Heart right ventricle (tissue), 16 donors: ENCODE measurements at regions not wholly inside any gene's neighbourhood (a gene's known extent, or its start where the extent isn't known, plus 50 kb on each side); places are given as distances from the start of the nearest gene placed in this dataset.

Experiments
- ATAC-seq, 8 donors: fragments of 200-7000 bp; cut with Tn5 transposase; one replicate each; pipeline ENCODE4 v1.9.1; 2020; ENCODE audit warnings: mild to moderate bottlenecking in 8 of 8, moderate library complexity in 8 of 8, moderate number of reproducible peaks in 1 of 8
- DNase-seq, 2 donors: peaks; one replicate each; pipeline ENCODE4 v3.0.0-alpha.2; 2020
- H3K27ac ChIP-seq, 10 donors: fragments of 200-600 bp; sonication (generic) in 2 of 10; one replicate each; pipeline versions ENCODE4 v1.5.0 to v1.8.0; 2020 to 2022; ENCODE audit warnings: mild to moderate bottlenecking in 3 of 10
- H3K27me3 ChIP-seq, 7 donors: fragments of 200-600 bp; one replicate each; pipeline ENCODE4 v1.8.0; 2021 to 2022; ENCODE audit warnings: mild to moderate bottlenecking in 2 of 7
- H3K36me3 ChIP-seq, 9 donors: fragments of 200-600 bp; sonication (generic) in 1 of 9; one replicate each; pipeline versions ENCODE4 v1.5.0 to v1.8.0; 2020 to 2022; ENCODE audit warnings: mild to moderate bottlenecking in 2 of 9
- H3K4me1 ChIP-seq, 9 donors: fragments of 200-600 bp; sonication (generic) in 1 of 9; one replicate each; pipeline versions ENCODE4 v1.5.0 to v1.8.0; 2020 to 2022; ENCODE audit warnings: mild to moderate bottlenecking in 4 of 9
- H3K4me3 ChIP-seq, 10 donors: fragments of 200-600 bp; sonication (generic) in 2 of 10; one replicate each; pipeline versions ENCODE4 v1.5.0 to v1.8.0; 2020 to 2022; ENCODE audit warnings: mild to moderate bottlenecking in 7 of 10, moderate library complexity in 2 of 10
- H3K9me3 ChIP-seq, 11 donors: fragments of 200-600 bp in 10 of 11; sonication (generic) in 2 of 11; one replicate each; pipeline versions ENCODE4 v1.5.0 to v1.8.0; 2013 to 2022; ENCODE audit warnings: mild to moderate bottlenecking in 2 of 11, control low read depth in 1 of 11, moderate library complexity in 1 of 11
- CTCF ChIP-seq, 9 donors: fragments of 200-600 bp; sonication (generic) in 2 of 9; IDR thresholded peaks; one replicate each; pipeline versions ENCODE4 v1.5.0 to v1.8.0; 2021 to 2022; ENCODE audit warnings: antibody characterized with exemption in 9 of 9, mild to moderate bottlenecking in 5 of 9, moderate library complexity in 1 of 9
- WGBS, 2 donors: extraction: QIAGEN DNeasy Blood & Tissue Kit; methylation state at CpG; one replicate each; pipeline ENCODE4 v1.1.7; 2013; ENCODE audit warnings: inconsistent platforms in 1 of 2; 5-methylcytosine and 5-hydroxymethylcytosine counted together
- intact Hi-C, 10 donors: fragments of 100-400 bp; cut with DNase I; formaldehyde crosslinking; loops; one replicate each; pipeline versions ENCODE4 v1.11.1 to v1.14.2; 2022
- donor health status: Arrhythmogenic right ventricular cardiomyopathy.
- donor health status: ischemic (EF 13 %, LVEDD 7.1; RV severe dilation, severe dysfunction).
- donor health status: healthy with polysubstance abuse.
- donor health status: DM: no; HTN: yes; CAD: no.
- donor health status: DM: no; HTN: no; CAD: no.
- donor health status: ischemic (EF 25% LVEDD 6.9; RV normal size, moderate dysfunction).
- donor health status: ischemic (EF 25% LVEDD 5.7; RV mildly dilated, moderate dysfunction).
- donor health status: healthy.
- donor health status: DM: yes; HTN: yes; CAD: no.
- donor health status: Ischemic cardiomyopathy.
- donor health status: ischemic (EF 35%, LVEDD 5.7; RV mildly dilated, moderate dysfunction).
- donor health status: nonischemic (EF 11% LVEDD 7.7; RV severe dilation, severe dysfunction).
- donor health status: DM: yes; HTN: yes; CAD: no.
- donor health status: PGD.
- donor health status: ischemic (EF 29% LVEDD 5.4; RV normal size, mild dysfunction).
- donor health status: nonischemic (EF 23%, LVEDD 6.1; RV moderate dilation, normal function).

- DNase-seq (no peak), ATAC-seq (no peak)
- no peak for TF ChIP-seq CTCF (IDR thresholded peaks at IDR 0.05)
- intact Hi-C loops: no loop called here
- Histone ChIP-seq H3K4me1 (no peaks in the 10 kb centered on the region), H3K36me3 (no peaks in the 10 kb centered on the region), H3K4me3 (no peak overlapping the region), H3K27ac (no peak overlapping the region), H3K27me3 (peaks cover 0 to 10% (median under 1%) of the 10 kb centered on the region in 7 donors), H3K9me3 (no peaks in the 10 kb centered on the region)
- WGBS, 2 donors: 89 to 91% methylated on average over 6 of the region's 6 CpGs
Observed at GRCh38 chr2:45289997-45290709, 280.9 kb upstream of the SIX2 start.

GRCh38 chr2:45288532-45289417 lies 279.5 kb upstream of the SIX2 start:
- Histone ChIP-seq H3K27me3 (peaks cover 0 to 6% (median 0%) of the 10 kb centered on the region in 7 donors), H3K27ac (no peak overlapping the region), H3K9me3 (peaks cover 0 to 5% (median 0%) of the 10 kb centered on the region in 11 donors), H3K36me3 (no peaks in the 10 kb centered on the region), H3K4me1 (no peaks in the 10 kb centered on the region), H3K4me3 (no peak overlapping the region)
- WGBS, 2 donors: 84 to 91% methylated on average over 6 of the region's 6 CpGs
- TF ChIP-seq CTCF (IDR thresholded peaks at IDR 0.05): no peak
- intact Hi-C loops: no loop called here
- DNase-seq: no peak
- ATAC-seq: no peak

- peaks cover 0 to 6% (median 3%) of the 10 kb centered on the region in 7 donors for H3K27me3 ChIP-seq
- no peaks in the 10 kb centered on the region for H3K4me1 ChIP-seq
- DNase-seq (no peak), ATAC-seq (no peak)
- intact Hi-C loops: no loop called here
- TF ChIP-seq CTCF (IDR thresholded peaks at IDR 0.05): no peak
- 51 to 56% methylated on average over 4 of the region's 4 CpGs for WGBS, 2 donors
- no peak overlapping the region for H3K27ac ChIP-seq
- H3K4me3 ChIP-seq: no peak overlapping the region
- peaks cover 0 to 5% (median 0%) of the 10 kb centered on the region in 11 donors for H3K9me3 ChIP-seq
- H3K36me3 ChIP-seq: no peaks in the 10 kb centered on the region
Observed at GRCh38 chr2:45287045-45287444, 277.8 kb upstream of the SIX2 start.

GRCh38 chr2:45285771-45286390 lies 276.6 kb upstream of the SIX2 start:
- intact Hi-C loops: no loop called here
- no peak overlapping the region for H3K27ac ChIP-seq
- H3K9me3 ChIP-seq: peaks cover 0 to 5% (median 0%) of the 10 kb centered on the region in 11 donors
- peaks cover 0 to 8% (median 4%) of the 10 kb centered on the region in 7 donors for H3K27me3 ChIP-seq
- WGBS, 2 donors: 81% methylated on average over 4 of the region's 4 CpGs
- TF ChIP-seq CTCF (IDR thresholded peaks at IDR 0.05): no peak
- H3K4me1 ChIP-seq: no peaks in the 10 kb centered on the region
- no peaks in the 10 kb centered on the region for H3K36me3 ChIP-seq
- ATAC-seq (no peak), DNase-seq (no peak)
- no peak overlapping the region for H3K4me3 ChIP-seq
